ENCODE measurements at regions not wholly inside any gene's neighbourhood (a gene's known extent, or its start where the extent isn't known, plus 50 kb on each side); places are given as distances from the start of the nearest gene placed in this dataset.

DNA sequence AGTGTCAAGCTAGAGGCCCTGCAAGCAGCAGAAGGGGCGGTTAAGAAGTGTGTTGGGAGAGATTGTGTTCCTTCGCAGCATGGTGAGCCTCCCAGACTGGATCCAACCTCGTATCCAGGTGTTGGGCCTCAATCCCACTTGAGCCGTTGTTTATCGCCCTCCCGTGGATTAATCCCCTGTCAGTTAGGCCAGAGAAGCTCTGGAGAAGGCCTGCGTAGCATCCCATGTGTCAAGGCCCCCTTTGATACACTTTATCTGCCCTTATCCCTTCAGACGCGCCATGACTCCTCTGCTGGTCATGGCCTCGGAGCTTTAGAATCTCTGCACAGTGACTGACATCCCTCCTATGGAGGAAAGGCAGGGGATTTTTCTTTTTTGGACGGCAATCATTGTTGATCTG lies 181.0 kb downstream of the ZFP64 start:
- Histone ChIP-seq H3K36me3 (ENCODE audit: low read depth) (no peaks in the 10 kb centered on the region), H3K4me1 (ENCODE audit: insufficient read depth, poor library complexity, severe bottlenecking) (no peaks in the 10 kb centered on the region), H3K27me3 (ENCODE audit: insufficient read depth, poor library complexity, severe bottlenecking) (no peaks in the 10 kb centered on the region), H3K4me3 (ENCODE audit: severe bottlenecking) (no peak overlapping the region), H3K27ac (ENCODE audit: poor library complexity, severe bottlenecking) (no peak overlapping the region), H3K9me3 (ENCODE audit: severe bottlenecking) (no peaks in the 10 kb centered on the region)
- TF ChIP-seq, protein P1, sequence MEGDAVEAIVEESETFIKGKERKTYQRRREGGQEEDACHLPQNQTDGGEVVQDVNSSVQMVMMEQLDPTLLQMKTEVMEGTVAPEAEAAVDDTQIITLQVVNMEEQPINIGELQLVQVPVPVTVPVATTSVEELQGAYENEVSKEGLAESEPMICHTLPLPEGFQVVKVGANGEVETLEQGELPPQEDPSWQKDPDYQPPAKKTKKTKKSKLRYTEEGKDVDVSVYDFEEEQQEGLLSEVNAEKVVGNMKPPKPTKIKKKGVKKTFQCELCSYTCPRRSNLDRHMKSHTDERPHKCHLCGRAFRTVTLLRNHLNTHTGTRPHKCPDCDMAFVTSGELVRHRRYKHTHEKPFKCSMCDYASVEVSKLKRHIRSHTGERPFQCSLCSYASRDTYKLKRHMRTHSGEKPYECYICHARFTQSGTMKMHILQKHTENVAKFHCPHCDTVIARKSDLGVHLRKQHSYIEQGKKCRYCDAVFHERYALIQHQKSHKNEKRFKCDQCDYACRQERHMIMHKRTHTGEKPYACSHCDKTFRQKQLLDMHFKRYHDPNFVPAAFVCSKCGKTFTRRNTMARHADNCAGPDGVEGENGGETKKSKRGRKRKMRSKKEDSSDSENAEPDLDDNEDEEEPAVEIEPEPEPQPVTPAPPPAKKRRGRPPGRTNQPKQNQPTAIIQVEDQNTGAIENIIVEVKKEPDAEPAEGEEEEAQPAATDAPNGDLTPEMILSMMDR (IDR thresholded peaks at IDR 0.05; ENCODE audit: poor library complexity, severe bottlenecking) = no peak
- DNase-seq (ENCODE audit: low spot score) = peak; percentile 49
- ATAC-seq (ENCODE audit: low read depth) = no peak

DNA sequence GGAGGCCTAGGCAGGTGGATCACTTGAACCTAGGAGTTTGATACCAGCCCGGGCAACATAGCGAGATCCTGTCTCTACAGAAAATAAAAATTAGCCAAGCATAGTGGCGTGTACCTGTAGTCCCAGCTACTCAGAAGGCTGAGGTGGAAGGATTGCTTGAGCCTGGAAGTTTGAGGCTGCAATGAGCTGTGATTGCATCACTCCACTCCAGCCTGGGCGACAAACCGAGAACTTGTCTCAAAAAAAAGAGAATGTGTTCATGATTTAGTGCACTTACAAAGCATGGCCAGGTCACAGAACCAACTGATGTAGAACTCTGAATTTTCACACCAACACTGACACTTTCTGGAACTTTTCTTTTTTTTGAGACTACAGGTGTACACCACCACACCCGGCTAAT lies 182.7 kb downstream of the ZFP64 start:
- peaks cover 9% of the 10 kb centered on the region for H3K4me1 ChIP-seq (ENCODE audit: insufficient read depth, poor library complexity, severe bottlenecking)
- no peak for ATAC-seq (ENCODE audit: low read depth)
- H3K4me3 ChIP-seq (ENCODE audit: severe bottlenecking) = no peak overlapping the region
- DNase-seq (ENCODE audit: low spot score) = no peak
- H3K27ac ChIP-seq (ENCODE audit: poor library complexity, severe bottlenecking) = no peak overlapping the region
- H3K27me3 ChIP-seq (ENCODE audit: insufficient read depth, poor library complexity, severe bottlenecking) = no peaks in the 10 kb centered on the region
- TF ChIP-seq, protein P1 (IDR thresholded peaks at IDR 0.05; ENCODE audit: poor library complexity, severe bottlenecking) = no peak
- no peaks in the 10 kb centered on the region for H3K9me3 ChIP-seq (ENCODE audit: severe bottlenecking)
- no peaks in the 10 kb centered on the region for H3K36me3 ChIP-seq (ENCODE audit: low read depth)

DNA sequence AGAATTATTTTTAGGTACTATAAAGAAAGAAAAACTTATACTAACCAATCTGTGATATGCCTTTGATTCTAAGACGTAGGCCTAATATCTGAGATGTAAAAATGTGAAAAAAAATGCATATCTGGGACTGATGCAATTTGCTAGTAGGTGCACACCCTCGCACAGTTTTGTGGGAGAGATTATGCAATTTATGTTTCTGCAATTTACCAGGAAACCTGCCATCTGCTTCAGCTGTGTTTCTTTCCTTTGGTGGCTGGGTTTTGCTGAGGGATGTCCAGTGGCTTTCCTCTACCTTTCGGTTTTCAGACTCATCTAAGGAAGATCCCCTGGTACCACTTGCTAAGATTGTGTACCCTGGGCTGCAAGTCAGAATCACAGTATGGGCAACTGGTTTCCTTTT lies 186.9 kb downstream of the ZFP64 start:
- TF ChIP-seq, protein P1 (IDR thresholded peaks at IDR 0.05; ENCODE audit: poor library complexity, severe bottlenecking) = no peak
- H3K9me3 ChIP-seq (ENCODE audit: severe bottlenecking) = no peaks in the 10 kb centered on the region
- DNase-seq (ENCODE audit: low spot score) (peak; percentile 20), ATAC-seq (ENCODE audit: low read depth) (peak; percentile 43; the same call in 1 of the 3 replicates)
- no peaks in the 10 kb centered on the region for H3K36me3 ChIP-seq (ENCODE audit: low read depth)
- H3K27ac ChIP-seq (ENCODE audit: poor library complexity, severe bottlenecking) = no peak overlapping the region
- no peak overlapping the region for H3K4me3 ChIP-seq (ENCODE audit: severe bottlenecking)
- H3K4me1 ChIP-seq (ENCODE audit: insufficient read depth, poor library complexity, severe bottlenecking) = peaks cover 9% of the 10 kb centered on the region
- H3K27me3 ChIP-seq (ENCODE audit: insufficient read depth, poor library complexity, severe bottlenecking) = no peaks in the 10 kb centered on the region

DNA sequence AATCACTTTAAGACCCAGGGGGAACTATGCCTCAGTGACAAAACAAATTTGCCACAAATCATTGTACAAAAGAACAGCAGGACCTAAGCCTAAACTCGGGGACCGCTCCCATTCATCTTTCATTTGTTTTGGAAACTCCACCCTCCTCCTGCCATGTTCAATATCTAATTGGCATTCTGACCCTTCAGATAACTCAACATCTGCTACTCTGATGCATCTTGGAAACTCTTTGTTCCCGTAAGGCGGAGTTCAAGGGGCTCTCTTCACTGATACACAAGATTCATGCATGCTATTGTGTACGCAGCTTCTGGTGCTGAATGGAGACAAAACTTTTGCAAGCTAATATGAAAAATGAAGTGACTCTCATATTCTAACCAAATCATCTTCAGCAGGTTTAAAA lies 187.6 kb downstream of the ZFP64 start:
- Histone ChIP-seq H3K4me1 (ENCODE audit: insufficient read depth, poor library complexity, severe bottlenecking) (peaks cover 9% of the 10 kb centered on the region), H3K36me3 (ENCODE audit: low read depth) (no peaks in the 10 kb centered on the region), H3K27me3 (ENCODE audit: insufficient read depth, poor library complexity, severe bottlenecking) (no peaks in the 10 kb centered on the region), H3K9me3 (ENCODE audit: severe bottlenecking) (no peaks in the 10 kb centered on the region), H3K27ac (ENCODE audit: poor library complexity, severe bottlenecking) (no peak overlapping the region), H3K4me3 (ENCODE audit: severe bottlenecking) (no peak overlapping the region)
- TF ChIP-seq, protein P1 (IDR thresholded peaks at IDR 0.05; ENCODE audit: poor library complexity, severe bottlenecking) = no peak
- ATAC-seq (ENCODE audit: low read depth) = no peak
- peak; percentile 7 for DNase-seq (ENCODE audit: low spot score)

DNA sequence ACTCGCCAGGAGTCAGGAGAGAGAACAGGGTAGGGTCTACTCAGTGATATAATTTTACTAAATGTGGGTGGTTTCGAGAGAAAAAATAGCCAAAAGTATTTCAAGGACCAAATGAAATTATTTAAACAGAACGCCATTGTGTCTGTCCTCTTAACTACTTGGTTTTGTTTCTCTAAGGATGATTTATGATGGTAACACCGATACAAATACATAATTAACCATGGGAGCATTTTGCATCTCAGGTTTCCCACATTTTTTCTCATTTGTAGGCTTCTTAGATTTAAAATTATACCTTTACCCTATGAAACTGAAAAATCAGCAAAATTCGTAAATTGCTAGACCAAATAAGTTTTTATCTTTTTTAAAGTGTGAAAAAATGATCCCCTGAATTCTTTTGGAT lies 188.2 kb downstream of the ZFP64 start:
- no peak for ATAC-seq (ENCODE audit: low read depth)
- no peak overlapping the region for H3K27ac ChIP-seq (ENCODE audit: poor library complexity, severe bottlenecking)
- DNase-seq (ENCODE audit: low spot score) = no peak
- TF ChIP-seq, protein P1 (IDR thresholded peaks at IDR 0.05; ENCODE audit: poor library complexity, severe bottlenecking) = no peak
- no peaks in the 10 kb centered on the region for H3K36me3 ChIP-seq (ENCODE audit: low read depth)
- no peaks in the 10 kb centered on the region for H3K27me3 ChIP-seq (ENCODE audit: insufficient read depth, poor library complexity, severe bottlenecking)
- H3K4me1 ChIP-seq (ENCODE audit: insufficient read depth, poor library complexity, severe bottlenecking) = peaks cover 9% of the 10 kb centered on the region
- no peaks in the 10 kb centered on the region for H3K9me3 ChIP-seq (ENCODE audit: severe bottlenecking)
- no peak overlapping the region for H3K4me3 ChIP-seq (ENCODE audit: severe bottlenecking)
